Panc1 (cell line): ENCODE measurements at regions not wholly inside any gene's neighbourhood (a gene's known extent, or its start where the extent isn't known, plus 50 kb on each side); places are given as distances from the start of the nearest gene placed in this dataset.

Experiments used
- ATAC-seq: fragments of 200-7000 bp; cut with Tn5 transposase; 2 replicates; pipeline ENCODE4 v1.9.1; 2020; ENCODE audit warnings: mild to moderate bottlenecking, moderate library complexity
- BruUV-seq: library from RNA; stranded (reverse); fragments of 400-500 nt; replicated peaks from 2 replicates; lab custom pipeline; 2021; lab: Mats Ljungman, UMichigan
- CTCF ChIA-PET: fragments of 300-600 bp; sonication (Branson Sonifier 250); formaldehyde crosslinking; loops from one replicate; lab custom pipeline; 2022; ENCODE audit warnings: antibody characterized with exemption; lab: Charles Lee
- POLR2A ChIA-PET: fragments of 300-600 bp; sonication (Branson Sonifier 250); formaldehyde crosslinking; loops from one replicate; lab custom pipeline; 2022; ENCODE audit warnings: antibody characterized with exemption; lab: Charles Lee
- DNase-seq: peaks from one replicate; pipeline ENCODE4 v3.0.0-alpha.2; 2010; ENCODE audit warnings: low read depth, low spot score
- H3K27ac ChIP-seq: 2 replicates; pipeline ENCODE4 v1.5.1; 2011; ENCODE audit warnings: mild to moderate bottlenecking, low read length, inconsistent platforms
- H3K27me3 ChIP-seq: fragments of 200-500 bp; sonication (Bioruptor generic); 2 replicates; pipeline ENCODE4 v1.6.0; 2014; ENCODE audit warnings: low read length, inconsistent platforms; ENCODE audit not compliant: control insufficient read depth, insufficient read depth
- H3K36me3 ChIP-seq: fragments of 200-500 bp; sonication (Bioruptor generic); 2 replicates; pipeline ENCODE4 v1.5.1; 2014; ENCODE audit warnings: inconsistent platforms, mild to moderate bottlenecking, low read length, moderate library complexity; ENCODE audit not compliant: control insufficient read depth, insufficient read depth
- H3K4me1 ChIP-seq: 2 replicates; pipeline ENCODE4 v1.5.1; 2011; ENCODE audit warnings: inconsistent platforms, mild to moderate bottlenecking, low read length, moderate library complexity; ENCODE audit not compliant: control insufficient read depth, insufficient read depth
- H3K4me3 ChIP-seq, 2 experiments: 2 replicates each; pipeline ENCODE4 v1.5.1; 2011 to 2012; ENCODE audit warnings: low read depth in 2 of 2, low read length in 2 of 2, mild to moderate bottlenecking in 2 of 2, inconsistent platforms in 1 of 2, moderate library complexity in 1 of 2
- H3K9me3 ChIP-seq: fragments of 200-500 bp; sonication (Bioruptor generic); 2 replicates; pipeline ENCODE4 v1.5.1; 2014; ENCODE audit warnings: low read depth, mild to moderate bottlenecking, inconsistent platforms, low read length, moderate library complexity; ENCODE audit not compliant: control insufficient read depth, insufficient read depth
- POLR2AphosphoS5 ChIP-seq: IDR thresholded peaks from 2 replicates; pipeline ENCODE4 v1.6.1; 2012; ENCODE audit warnings: mild to moderate bottlenecking, low read depth, low read length, moderate library complexity
- SIN3A ChIP-seq: IDR thresholded peaks from 2 replicates; pipeline ENCODE4 v1.6.1; 2012; ENCODE audit warnings: low read depth, mild to moderate bottlenecking, low read length, moderate library complexity, borderline replicate concordance; ENCODE audit not compliant: insufficient read depth
- TCF7L2 ChIP-seq: IDR thresholded peaks from 2 replicates; pipeline ENCODE4 v1.6.1; 2011; ENCODE audit warnings: mild to moderate bottlenecking, low read depth, low read length, inconsistent platforms
- in situ Hi-C: cut with HindIII; loops from 2 replicates; pipeline ENCODE4 v1.10.0; 2016; ENCODE audit warnings: low sequenced_read_pairs, low pct_unique_long_range_greater_than_20kb
- intact Hi-C: fragments of 100-400 bp; cut with micrococcal nuclease; formaldehyde crosslinking; loops from one replicate; pipeline ENCODE4 v1.10.0; 2022; ENCODE audit not compliant: unreplicated experiment
- TF ChIP-seq, protein P1 (sequence below): fragments of 450-650 bp; IDR thresholded peaks from 2 replicates; pipeline ENCODE4 v1.5.1; 2017; ENCODE audit warnings: mild to moderate bottlenecking
- TF ChIP-seq, protein P2 (sequence below), 2 experiments: IDR thresholded peaks; 2 replicates each; pipeline ENCODE4 v1.6.1; 2011 to 2012; ENCODE audit warnings: low read depth in 2 of 2, control low read depth in 1 of 2, low read length in 1 of 2, mild to moderate bottlenecking in 1 of 2, moderate library complexity in 1 of 2; ENCODE audit not compliant: insufficient read depth in 1 of 2

DNA sequence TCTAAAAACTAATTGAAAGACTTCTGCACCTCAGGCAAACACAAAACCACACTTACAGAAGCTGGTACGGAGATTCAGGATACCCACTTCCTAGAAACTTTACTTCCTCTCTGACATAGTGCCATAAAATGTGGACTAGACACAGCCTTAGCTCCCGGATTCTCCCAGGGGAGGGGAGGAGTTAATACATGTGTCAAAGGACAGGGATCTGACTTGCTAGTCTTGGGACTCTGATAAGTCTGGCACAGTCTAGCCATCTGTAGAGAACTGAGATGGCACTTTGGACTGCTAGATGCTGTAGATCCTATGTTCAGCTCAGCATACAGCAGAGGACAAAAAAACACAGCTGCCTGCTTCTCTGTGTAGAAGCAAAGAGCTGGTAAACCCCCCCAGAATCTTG, 769.8 kb upstream of the MIR17HG start:
- Histone ChIP-seq H3K4me3 (no peak overlapping the region), H3K27ac (no peak overlapping the region), H3K9me3 (no peaks in the 10 kb centered on the region), H3K36me3 (no peaks in the 10 kb centered on the region), H3K27me3 (no peaks in the 10 kb centered on the region), H3K4me1 (no peaks in the 10 kb centered on the region)
- no peak for DNase-seq
- TF ChIP-seq TCF7L2 (no peak), POLR2AphosphoS5 (no peak), SIN3A (no peak)
- TF ChIP-seq, protein P1, sequence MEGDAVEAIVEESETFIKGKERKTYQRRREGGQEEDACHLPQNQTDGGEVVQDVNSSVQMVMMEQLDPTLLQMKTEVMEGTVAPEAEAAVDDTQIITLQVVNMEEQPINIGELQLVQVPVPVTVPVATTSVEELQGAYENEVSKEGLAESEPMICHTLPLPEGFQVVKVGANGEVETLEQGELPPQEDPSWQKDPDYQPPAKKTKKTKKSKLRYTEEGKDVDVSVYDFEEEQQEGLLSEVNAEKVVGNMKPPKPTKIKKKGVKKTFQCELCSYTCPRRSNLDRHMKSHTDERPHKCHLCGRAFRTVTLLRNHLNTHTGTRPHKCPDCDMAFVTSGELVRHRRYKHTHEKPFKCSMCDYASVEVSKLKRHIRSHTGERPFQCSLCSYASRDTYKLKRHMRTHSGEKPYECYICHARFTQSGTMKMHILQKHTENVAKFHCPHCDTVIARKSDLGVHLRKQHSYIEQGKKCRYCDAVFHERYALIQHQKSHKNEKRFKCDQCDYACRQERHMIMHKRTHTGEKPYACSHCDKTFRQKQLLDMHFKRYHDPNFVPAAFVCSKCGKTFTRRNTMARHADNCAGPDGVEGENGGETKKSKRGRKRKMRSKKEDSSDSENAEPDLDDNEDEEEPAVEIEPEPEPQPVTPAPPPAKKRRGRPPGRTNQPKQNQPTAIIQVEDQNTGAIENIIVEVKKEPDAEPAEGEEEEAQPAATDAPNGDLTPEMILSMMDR, result no peak
- TF ChIP-seq, protein P2, sequence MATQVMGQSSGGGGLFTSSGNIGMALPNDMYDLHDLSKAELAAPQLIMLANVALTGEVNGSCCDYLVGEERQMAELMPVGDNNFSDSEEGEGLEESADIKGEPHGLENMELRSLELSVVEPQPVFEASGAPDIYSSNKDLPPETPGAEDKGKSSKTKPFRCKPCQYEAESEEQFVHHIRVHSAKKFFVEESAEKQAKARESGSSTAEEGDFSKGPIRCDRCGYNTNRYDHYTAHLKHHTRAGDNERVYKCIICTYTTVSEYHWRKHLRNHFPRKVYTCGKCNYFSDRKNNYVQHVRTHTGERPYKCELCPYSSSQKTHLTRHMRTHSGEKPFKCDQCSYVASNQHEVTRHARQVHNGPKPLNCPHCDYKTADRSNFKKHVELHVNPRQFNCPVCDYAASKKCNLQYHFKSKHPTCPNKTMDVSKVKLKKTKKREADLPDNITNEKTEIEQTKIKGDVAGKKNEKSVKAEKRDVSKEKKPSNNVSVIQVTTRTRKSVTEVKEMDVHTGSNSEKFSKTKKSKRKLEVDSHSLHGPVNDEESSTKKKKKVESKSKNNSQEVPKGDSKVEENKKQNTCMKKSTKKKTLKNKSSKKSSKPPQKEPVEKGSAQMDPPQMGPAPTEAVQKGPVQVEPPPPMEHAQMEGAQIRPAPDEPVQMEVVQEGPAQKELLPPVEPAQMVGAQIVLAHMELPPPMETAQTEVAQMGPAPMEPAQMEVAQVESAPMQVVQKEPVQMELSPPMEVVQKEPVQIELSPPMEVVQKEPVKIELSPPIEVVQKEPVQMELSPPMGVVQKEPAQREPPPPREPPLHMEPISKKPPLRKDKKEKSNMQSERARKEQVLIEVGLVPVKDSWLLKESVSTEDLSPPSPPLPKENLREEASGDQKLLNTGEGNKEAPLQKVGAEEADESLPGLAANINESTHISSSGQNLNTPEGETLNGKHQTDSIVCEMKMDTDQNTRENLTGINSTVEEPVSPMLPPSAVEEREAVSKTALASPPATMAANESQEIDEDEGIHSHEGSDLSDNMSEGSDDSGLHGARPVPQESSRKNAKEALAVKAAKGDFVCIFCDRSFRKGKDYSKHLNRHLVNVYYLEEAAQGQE (IDR thresholded peaks at IDR 0.05; ENCODE audit: insufficient read depth in 1 of 2, low read depth in 2 of 2, low read length in 1 of 2), result no peak
- POLR2A ChIA-PET, result no interaction called here
- ATAC-seq, result no peak
- intact Hi-C loops (no loop called here), in situ Hi-C loops (no loop called here)
- CTCF ChIA-PET, result no interaction called here
- no TSS peak for BruUV-seq

DNA sequence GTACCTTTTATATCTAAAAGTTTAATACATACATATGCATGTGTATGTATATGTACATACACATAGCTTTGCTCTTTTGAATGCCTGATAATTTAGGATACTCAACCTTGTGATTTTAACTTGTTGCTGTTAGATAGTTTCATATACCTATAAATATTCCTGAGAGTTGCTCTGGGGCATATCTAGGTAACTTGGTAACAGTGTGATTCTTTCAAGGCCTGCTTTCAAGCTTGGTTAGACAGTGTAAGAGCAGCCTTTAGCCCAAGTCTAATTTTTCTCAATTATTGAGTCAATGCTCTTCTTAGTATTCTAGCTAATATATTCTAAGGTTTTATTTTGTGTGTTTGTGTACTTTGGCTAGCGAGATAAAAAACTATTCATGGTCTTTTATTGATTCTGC, 762.1 kb upstream of the MIR17HG start:
- H3K27me3 ChIP-seq, result no peaks in the 10 kb centered on the region
- no peaks in the 10 kb centered on the region for H3K4me1 ChIP-seq
- no peak overlapping the region for H3K4me3 ChIP-seq
- BruUV-seq, result no TSS peak
- in situ Hi-C loops (no loop called here), intact Hi-C loops (no loop called here)
- POLR2A ChIA-PET, result no interaction called here
- no peaks in the 10 kb centered on the region for H3K9me3 ChIP-seq
- DNase-seq, result no peak
- CTCF ChIA-PET, result interaction anchor here (0.6 kb wide), 1 partner anchor 340 kb away, joined by 3 read pairs; no protein-coding TSS in a partner anchor
- ATAC-seq, result no peak
- H3K27ac ChIP-seq, result no peak overlapping the region
- TF ChIP-seq POLR2AphosphoS5 (no peak), TCF7L2 (no peak), SIN3A (no peak)
- TF ChIP-seq, protein P1, result no peak
- TF ChIP-seq, protein P2 (IDR thresholded peaks at IDR 0.05; ENCODE audit: insufficient read depth in 1 of 2, low read depth in 2 of 2, low read length in 1 of 2), result no peak
- H3K36me3 ChIP-seq, result no peaks in the 10 kb centered on the region
